Testis (tissue), 2 donors: ENCODE measurements at regions not wholly inside any gene's neighbourhood (a gene's known extent, or its start where the extent isn't known, plus 50 kb on each side); places are given as distances from the start of the nearest gene placed in this dataset.

ENCODE experiments used
- POLR2A ChIP-seq: fragments of 450-650 bp; IDR thresholded peaks from one replicate; pipeline ENCODE4 v1.6.1; 2017; ENCODE audit warnings: antibody characterized with exemption, mild to moderate bottlenecking, moderate library complexity
- TF ChIP-seq, protein P1 (sequence below), 3 experiments: fragments of 450-650 bp in 2 of 3; fragments of 200-600 bp in 1 of 3; sonication (generic) in 1 of 3; IDR thresholded peaks; one replicate each; pipeline ENCODE4 v1.5.1; 2016 to 2019; ENCODE audit warnings: antibody characterized with exemption in 3 of 3, mild to moderate bottlenecking in 2 of 3, moderate library complexity in 1 of 3

- TF ChIP-seq, protein P1, sequence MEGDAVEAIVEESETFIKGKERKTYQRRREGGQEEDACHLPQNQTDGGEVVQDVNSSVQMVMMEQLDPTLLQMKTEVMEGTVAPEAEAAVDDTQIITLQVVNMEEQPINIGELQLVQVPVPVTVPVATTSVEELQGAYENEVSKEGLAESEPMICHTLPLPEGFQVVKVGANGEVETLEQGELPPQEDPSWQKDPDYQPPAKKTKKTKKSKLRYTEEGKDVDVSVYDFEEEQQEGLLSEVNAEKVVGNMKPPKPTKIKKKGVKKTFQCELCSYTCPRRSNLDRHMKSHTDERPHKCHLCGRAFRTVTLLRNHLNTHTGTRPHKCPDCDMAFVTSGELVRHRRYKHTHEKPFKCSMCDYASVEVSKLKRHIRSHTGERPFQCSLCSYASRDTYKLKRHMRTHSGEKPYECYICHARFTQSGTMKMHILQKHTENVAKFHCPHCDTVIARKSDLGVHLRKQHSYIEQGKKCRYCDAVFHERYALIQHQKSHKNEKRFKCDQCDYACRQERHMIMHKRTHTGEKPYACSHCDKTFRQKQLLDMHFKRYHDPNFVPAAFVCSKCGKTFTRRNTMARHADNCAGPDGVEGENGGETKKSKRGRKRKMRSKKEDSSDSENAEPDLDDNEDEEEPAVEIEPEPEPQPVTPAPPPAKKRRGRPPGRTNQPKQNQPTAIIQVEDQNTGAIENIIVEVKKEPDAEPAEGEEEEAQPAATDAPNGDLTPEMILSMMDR (IDR thresholded peaks at IDR 0.05): no peak
- TF ChIP-seq POLR2A: no peak
Measured at GRCh38 chr2:60292242-60292641, 261.2 kb downstream of the BCL11A start.
